ENCODE measurements at regions not wholly inside any gene's neighbourhood (a gene's known extent, or its start where the extent isn't known, plus 50 kb on each side); places are given as distances from the start of the nearest gene placed in this dataset.

GRCh38 chr16:10245002-10245401 lies 62.8 kb upstream of the GRIN2A start:
- no peak overlapping the region for H3K14ac ChIP-seq (ENCODE audit: insufficient read length)
- no peaks in the 10 kb centered on the region for H4K20me1 ChIP-seq (replicated peaks in 1 of 2; ENCODE audit: control insufficient read depth in 1 of 2, insufficient read depth in 2 of 2, low read length in 2 of 2)
- H3K79me2 ChIP-seq (ENCODE audit: control insufficient read depth in 1 of 2, insufficient read depth in 2 of 2, low read length in 2 of 2), result no peaks in the 10 kb centered on the region
- H3K36me3 ChIP-seq (ENCODE audit: control insufficient read depth in 2 of 4, insufficient read depth in 4 of 4, low read length in 3 of 4), result no peaks in the 10 kb centered on the region
- ChIA-PET CTCF (ENCODE audit: partially characterized antibody) (interaction anchor here (1.4 kb wide), 1 partner anchor 13 kb away, joined by 3 read pairs; no protein-coding TSS in a partner anchor), POLR2A (ENCODE audit: partially characterized antibody) (interaction anchor here (1.1 kb wide), 1 partner anchor 11 kb away, joined by 3 read pairs; no protein-coding TSS in a partner anchor)
- no peak overlapping the region for H3K4me2 ChIP-seq (ENCODE audit: insufficient read depth in 1 of 2, low read depth in 2 of 2, low read length in 2 of 2)
- no peak overlapping the region for H3K27ac ChIP-seq (ENCODE audit: low read depth, low read length)
- H3K23me2 ChIP-seq (ENCODE audit: low read depth, low read length), result no peaks in the 10 kb centered on the region
- no peak overlapping the region for H2BK20ac ChIP-seq (ENCODE audit: low read length)
- H3K9me3 ChIP-seq (ENCODE audit: insufficient read depth in 2 of 2, low read depth in 1 of 2, low read length in 1 of 2), result no peaks in the 10 kb centered on the region
- H2BK5ac ChIP-seq (ENCODE audit: low read depth, low read length), result peak overlapping the region; percentile 35; the same call in 1 of the 2 replicates
- H3K27me3 ChIP-seq (replicated peaks in 1 of 4; ENCODE audit: control insufficient read depth in 3 of 4, extremely low read depth in 1 of 4, insufficient read depth in 3 of 4, low read length in 3 of 4), result no peaks in the 10 kb centered on the region
- H3K4ac ChIP-seq (replicated peaks; ENCODE audit: insufficient read length, low read depth, low read length), result no peak overlapping the region
- H3K18ac ChIP-seq (ENCODE audit: extremely low read depth, low read length), result no peak overlapping the region
- H3K79me1 ChIP-seq (ENCODE audit: low read depth, low read length), result no peaks in the 10 kb centered on the region
- peak overlapping the region; percentile 60 for H4K91ac ChIP-seq (replicated peaks; ENCODE audit: insufficient read length, low read length)
- no peak overlapping the region for H3K4me3 ChIP-seq (ENCODE audit: extremely low read depth in 1 of 4, insufficient read depth in 2 of 4, low read depth in 3 of 4, low read length in 4 of 4)
- H3K4me1 ChIP-seq (replicated peaks in 1 of 4; ENCODE audit: control insufficient read depth in 3 of 4, insufficient read depth in 4 of 4, low read length in 3 of 4), result no peaks in the 10 kb centered on the region
- no peak overlapping the region for H2BK15ac ChIP-seq (ENCODE audit: low read length)
- 97% methylated on average over 10 of the region's 10 CpGs; no CpG with 5 or more reads in 1 of the 2 experiments for WGBS, 2 experiments (ENCODE audit: extremely low coverage in 1 of 2, insufficient coverage in 1 of 2, insufficient read length in 1 of 2, insufficient replicate concordance in 2 of 2, low coverage in 1 of 2, low lambda C conversion rate in 2 of 2, missing lambda C conversion rate in 1 of 2)
- H3K23ac ChIP-seq (ENCODE audit: insufficient read length), result no peak overlapping the region
- FAIRE-seq, result no peak
- no peak overlapping the region for H3K9ac ChIP-seq (replicated peaks in 1 of 4; ENCODE audit: extremely low read depth in 1 of 4, low read depth in 3 of 4, low read length in 3 of 4)
- no peak overlapping the region for H2BK120ac ChIP-seq (replicated peaks; ENCODE audit: low read depth, low read length)
- no peak overlapping the region for H2BK12ac ChIP-seq (ENCODE audit: low read depth, low read length)
- DNase-seq (ENCODE audit: low read depth in 1 of 2, low spot score in 2 of 2), result no peak
- no peak overlapping the region for H4K5ac ChIP-seq (ENCODE audit: insufficient read length, low read depth, low read length)
- no peak overlapping the region for H3K56ac ChIP-seq (replicated peaks; ENCODE audit: insufficient read length, low read depth, low read length)
- no peak overlapping the region for H2AK5ac ChIP-seq (ENCODE audit: low read depth, low read length)
- no peak overlapping the region for H4K8ac ChIP-seq (ENCODE audit: extremely low read depth, insufficient read depth, low read length)
- no peak overlapping the region for H2AFZ ChIP-seq (ENCODE audit: low read length)
- TF ChIP-seq SP4 (IDR thresholded peaks at IDR 0.05; ENCODE audit: low read length) (no peak), NANOG (IDR thresholded peaks at IDR 0.05; ENCODE audit: insufficient read depth, low read depth, low read length, poor library complexity, severe bottlenecking) (no peak), SIRT6 (IDR thresholded peaks at IDR 0.05; ENCODE audit: low read length) (no peak), NRF1 (IDR thresholded peaks at IDR 0.05; ENCODE audit: low read depth, low read length) (no peak), SUZ12 (IDR thresholded peaks at IDR 0.05; ENCODE audit: low read length) (no peak), CHD2 (IDR thresholded peaks at IDR 0.05; ENCODE audit: low read length) (no peak), MAFK (IDR thresholded peaks at IDR 0.05; ENCODE audit: low read depth, low read length) (no peak), SP1 (IDR thresholded peaks at IDR 0.05; ENCODE audit: low read depth, low read length) (no peak), YY1 (IDR thresholded peaks at IDR 0.05; ENCODE audit: low read depth, low read length) (no peak), FOSL1 (IDR thresholded peaks at IDR 0.05; ENCODE audit: insufficient read depth, low read depth, low read length) (no peak), ASH2L (IDR thresholded peaks at IDR 0.05; ENCODE audit: low read length) (no peak), CHD1 (IDR thresholded peaks at IDR 0.05; ENCODE audit: low read depth, low read length) (no peak), HDAC6 (IDR thresholded peaks at IDR 0.05; ENCODE audit: low read depth, low read length) (no peak), RXRA (IDR thresholded peaks at IDR 0.05; ENCODE audit: insufficient read depth, low read depth, low read length) (no peak), CBX8 (IDR thresholded peaks at IDR 0.05; ENCODE audit: borderline replicate concordance, low read depth, low read length) (no peak), KDM4A (IDR thresholded peaks at IDR 0.05; ENCODE audit: low read depth, low read length, severe bottlenecking) (no peak), TBP (IDR thresholded peaks at IDR 0.05; ENCODE audit: low read depth, low read length) (no peak)

Data from H1 (cell line).